H9 (cell line): ENCODE measurements at regions not wholly inside any gene's neighbourhood (a gene's known extent, or its start where the extent isn't known, plus 50 kb on each side); places are given as distances from the start of the nearest gene placed in this dataset.

ENCODE experiments used
- DNase-seq: peaks from one replicate; pipeline ENCODE4 v3.0.0-alpha.2; 2017
- H2AFZ ChIP-seq: one replicate; pipeline ENCODE4 v1.6.1; 2013; ENCODE audit warnings: mild to moderate bottlenecking, low read length, control low read depth, moderate library complexity
- H2AK5ac ChIP-seq: 2 replicates; pipeline ENCODE4 v1.6.1; 2013; ENCODE audit warnings: low read length, control low read depth, mixed read lengths; ENCODE audit not compliant: insufficient read length
- H2BK120ac ChIP-seq: one replicate; pipeline ENCODE4 v1.6.1; 2013; ENCODE audit warnings: low read depth, mild to moderate bottlenecking, low read length, control low read depth, inconsistent platforms; ENCODE audit not compliant: poor library complexity, severe bottlenecking
- H2BK12ac ChIP-seq: 2 replicates; pipeline ENCODE4 v1.6.1; 2013; ENCODE audit warnings: low read length, control low read depth, mixed read lengths, low read depth; ENCODE audit not compliant: insufficient read length
- H2BK15ac ChIP-seq: 2 replicates; pipeline ENCODE4 v1.6.1; 2013; ENCODE audit warnings: low read depth, low read length, control low read depth
- H2BK20ac ChIP-seq: one replicate; pipeline ENCODE4 v1.6.1; 2013; ENCODE audit warnings: low read depth, mild to moderate bottlenecking, low read length, control low read depth, inconsistent platforms; ENCODE audit not compliant: poor library complexity, severe bottlenecking
- H2BK5ac ChIP-seq: 2 replicates; pipeline ENCODE4 v1.6.1; 2013; ENCODE audit warnings: low read length, control low read depth, mixed read lengths; ENCODE audit not compliant: insufficient read length
- H3K14ac ChIP-seq: 2 replicates; pipeline ENCODE4 v1.6.1; 2013; ENCODE audit warnings: low read length, control low read depth; ENCODE audit not compliant: insufficient read depth
- H3K18ac ChIP-seq: 2 replicates; pipeline ENCODE4 v1.6.1; 2013; ENCODE audit warnings: low read depth, mild to moderate bottlenecking, mixed read lengths, low read length, control low read depth; ENCODE audit not compliant: insufficient read length
- H3K23ac ChIP-seq: 2 replicates; pipeline ENCODE4 v1.6.1; 2013; ENCODE audit warnings: low read length, control low read depth, mixed read lengths, low read depth; ENCODE audit not compliant: insufficient read length
- H3K23me2 ChIP-seq: 2 replicates; pipeline ENCODE4 v1.6.1; 2013; ENCODE audit warnings: low read depth, mild to moderate bottlenecking, mixed read lengths, low read length, control low read depth; ENCODE audit not compliant: insufficient read length, poor library complexity, severe bottlenecking
- H3K27ac ChIP-seq: 2 replicates; pipeline ENCODE4 v1.5.1; 2013; ENCODE audit warnings: low read length, control low read depth, mixed read lengths, low read depth; ENCODE audit not compliant: insufficient read length
- H3K27me3 ChIP-seq: 2 replicates; pipeline ENCODE4 v1.6.1; 2013; ENCODE audit warnings: low read length, control low read depth, inconsistent platforms; ENCODE audit not compliant: insufficient read depth
- H3K4ac ChIP-seq: 2 replicates; pipeline ENCODE4 v1.6.1; 2013; ENCODE audit warnings: low read depth, mild to moderate bottlenecking, control low read depth, inconsistent platforms, low read length, moderate library complexity
- H3K4me1 ChIP-seq: 2 replicates; pipeline ENCODE4 v1.6.1; 2013; ENCODE audit warnings: low read length, control low read depth, inconsistent platforms; ENCODE audit not compliant: insufficient read depth
- H3K4me2 ChIP-seq: 2 replicates; pipeline ENCODE4 v1.6.1; 2013; ENCODE audit warnings: low read length, control low read depth, mixed read lengths; ENCODE audit not compliant: insufficient read length, insufficient read depth
- H3K56ac ChIP-seq: 2 replicates; pipeline ENCODE4 v1.6.1; 2013; ENCODE audit warnings: low read depth, mild to moderate bottlenecking, mixed read lengths, low read length, control low read depth; ENCODE audit not compliant: insufficient read length
- H3K79me1 ChIP-seq: 2 replicates; pipeline ENCODE4 v1.6.1; 2013; ENCODE audit warnings: low read depth, mild to moderate bottlenecking, moderate library complexity, low read length, control low read depth, inconsistent platforms; ENCODE audit not compliant: insufficient read depth, poor library complexity, severe bottlenecking
- H3K79me2 ChIP-seq: 2 replicates; pipeline ENCODE4 v1.6.1; 2013; ENCODE audit warnings: low read length, control low read depth, inconsistent platforms; ENCODE audit not compliant: insufficient read depth
- H3K9ac ChIP-seq: 2 replicates; pipeline ENCODE4 v1.6.1; 2013; ENCODE audit warnings: low read length, control low read depth, mixed read lengths; ENCODE audit not compliant: insufficient read length; ENCODE audit errors: extremely low read depth
- H3K9me3 ChIP-seq: one replicate; pipeline ENCODE4 v1.6.1; 2013; ENCODE audit warnings: low read depth, low read length, inconsistent platforms; ENCODE audit not compliant: control insufficient read depth
- H3T11ph ChIP-seq: one replicate; pipeline ENCODE4 v1.6.1; 2013; ENCODE audit warnings: mild to moderate bottlenecking, low read length, control low read depth, inconsistent platforms
- H4K20me1 ChIP-seq: one replicate; pipeline ENCODE4 v1.6.1; 2013; ENCODE audit not compliant: control insufficient read depth, insufficient read length, insufficient read depth
- H4K5ac ChIP-seq: 2 replicates; pipeline ENCODE4 v1.6.1; 2013; ENCODE audit warnings: low read depth, mild to moderate bottlenecking, mixed read lengths, low read length, control low read depth; ENCODE audit not compliant: insufficient read length
- H4K8ac ChIP-seq: replicated peaks from 2 replicates; pipeline ENCODE4 v1.6.1; 2013; ENCODE audit warnings: low read length, control low read depth, mixed read lengths, low read depth; ENCODE audit not compliant: insufficient read length
- H4K91ac ChIP-seq: 2 replicates; pipeline ENCODE4 v1.6.1; 2013; ENCODE audit warnings: low read depth, mild to moderate bottlenecking, moderate library complexity, mixed read lengths, low read length, control low read depth; ENCODE audit not compliant: insufficient read length
- H3K27ac Mint-ChIP-seq, 3 experiments: 2 replicates in 2 of 3; 3 replicates in 1 of 3; pipeline ENCODE4 v1.8.0; 2020 to 2021; ENCODE audit warnings: mixed read lengths in 3 of 3, mild to moderate bottlenecking in 1 of 3, moderate library complexity in 1 of 3
- H3K27me3 Mint-ChIP-seq: 2 replicates; pipeline ENCODE4 v1.8.0; 2021; ENCODE audit warnings: low read depth, mild to moderate bottlenecking, moderate library complexity, mixed read lengths
- H3K36me3 Mint-ChIP-seq, 3 experiments: 2 replicates in 2 of 3; 3 replicates in 1 of 3; pipeline ENCODE4 v1.8.0; 2020 to 2021; ENCODE audit warnings: low read depth in 3 of 3, mixed read lengths in 3 of 3; ENCODE audit not compliant: insufficient read depth in 1 of 3
- H3K4me1 Mint-ChIP-seq, 2 experiments: 2 replicates each; pipeline ENCODE4 v1.8.0; 2020; ENCODE audit warnings: mixed read lengths in 2 of 2
- H3K4me3 Mint-ChIP-seq, 2 experiments: 2 replicates in 1 of 2; 3 replicates in 1 of 2; pipeline ENCODE4 v1.8.0; 2020 to 2021; ENCODE audit warnings: mild to moderate bottlenecking in 2 of 2, mixed read lengths in 2 of 2, moderate library complexity in 1 of 2
- H3K9me3 Mint-ChIP-seq, 2 experiments: 2 replicates in 1 of 2; 3 replicates in 1 of 2; pipeline ENCODE4 v1.8.0; 2020; ENCODE audit warnings: mild to moderate bottlenecking in 2 of 2, mixed read lengths in 2 of 2, moderate library complexity in 1 of 2
- TF ChIP-seq, protein P1 (sequence below): fragments of 200-600 bp; sonication (generic); conservative IDR thresholded peaks from 3 replicates; pipeline ENCODE4 v1.8.0; 2021; ENCODE audit warnings: antibody characterized with exemption, mild to moderate bottlenecking

DNA sequence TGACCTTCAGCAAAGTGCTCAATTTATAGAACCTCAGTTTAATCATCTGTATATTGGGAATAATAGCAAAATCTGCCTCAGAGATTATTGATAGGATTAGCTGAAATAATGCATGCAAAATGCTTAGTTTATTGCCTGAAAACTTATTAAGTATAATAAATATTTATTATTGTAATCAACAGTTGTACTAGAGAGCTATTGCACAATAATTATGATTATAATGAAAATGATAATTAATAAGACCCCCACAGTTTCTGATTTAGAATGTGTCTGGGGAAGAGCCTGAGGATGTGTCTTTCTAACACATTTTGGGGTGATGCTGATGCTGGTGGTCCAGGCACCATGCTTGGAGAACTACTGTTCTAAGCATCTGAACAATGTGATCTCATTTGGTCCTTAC, 419.6 kb downstream of the NPIPA7 start:
- Histone ChIP-seq H4K91ac (no peak overlapping the region), H3K4me1 (no peaks in the 10 kb centered on the region), H2BK120ac (no peak overlapping the region), H2AK5ac (no peak overlapping the region), H4K20me1 (no peaks in the 10 kb centered on the region), H3K27ac (no peak overlapping the region), H3T11ph (no peak overlapping the region), H3K4me2 (no peak overlapping the region), H3K23ac (no peak overlapping the region), H3K14ac (no peak overlapping the region), H4K5ac (no peak overlapping the region), H3K79me2 (no peaks in the 10 kb centered on the region), H3K79me1 (no peaks in the 10 kb centered on the region), H3K4ac (no peak overlapping the region), H2AFZ (no peak overlapping the region), H3K27me3 (no peaks in the 10 kb centered on the region), H3K56ac (no peak overlapping the region), H2BK5ac (no peak overlapping the region), H2BK12ac (no peak overlapping the region), H3K23me2 (no peaks in the 10 kb centered on the region), H3K9me3 (no peaks in the 10 kb centered on the region), H3K9ac (no peak overlapping the region), H2BK15ac (no peak overlapping the region), H3K18ac (no peak overlapping the region), H4K8ac (no peak overlapping the region), H2BK20ac (no peak overlapping the region)
- DNase-seq: no peak
- TF ChIP-seq, protein P1, sequence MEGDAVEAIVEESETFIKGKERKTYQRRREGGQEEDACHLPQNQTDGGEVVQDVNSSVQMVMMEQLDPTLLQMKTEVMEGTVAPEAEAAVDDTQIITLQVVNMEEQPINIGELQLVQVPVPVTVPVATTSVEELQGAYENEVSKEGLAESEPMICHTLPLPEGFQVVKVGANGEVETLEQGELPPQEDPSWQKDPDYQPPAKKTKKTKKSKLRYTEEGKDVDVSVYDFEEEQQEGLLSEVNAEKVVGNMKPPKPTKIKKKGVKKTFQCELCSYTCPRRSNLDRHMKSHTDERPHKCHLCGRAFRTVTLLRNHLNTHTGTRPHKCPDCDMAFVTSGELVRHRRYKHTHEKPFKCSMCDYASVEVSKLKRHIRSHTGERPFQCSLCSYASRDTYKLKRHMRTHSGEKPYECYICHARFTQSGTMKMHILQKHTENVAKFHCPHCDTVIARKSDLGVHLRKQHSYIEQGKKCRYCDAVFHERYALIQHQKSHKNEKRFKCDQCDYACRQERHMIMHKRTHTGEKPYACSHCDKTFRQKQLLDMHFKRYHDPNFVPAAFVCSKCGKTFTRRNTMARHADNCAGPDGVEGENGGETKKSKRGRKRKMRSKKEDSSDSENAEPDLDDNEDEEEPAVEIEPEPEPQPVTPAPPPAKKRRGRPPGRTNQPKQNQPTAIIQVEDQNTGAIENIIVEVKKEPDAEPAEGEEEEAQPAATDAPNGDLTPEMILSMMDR: no peak
- Mint-ChIP-seq H3K36me3 (no peaks in the 10 kb centered on the region; a peak in 1 of 7 replicates), H3K27ac (no peak overlapping the region), H3K9me3 (peaks cover under 1 to 1% of the 10 kb centered on the region in 2 experiments; a peak in 2 of 5 replicates), H3K4me3 (no peak overlapping the region), H3K27me3 (peaks cover 24% of the 10 kb centered on the region), H3K4me1 (no peaks in the 10 kb centered on the region)
